Astrocyte of the cerebellum (primary cell): ENCODE measurements at regions not wholly inside any gene's neighbourhood (a gene's known extent, or its start where the extent isn't known, plus 50 kb on each side); places are given as distances from the start of the nearest gene placed in this dataset.
"Not testable (repeated sequence)": the region's sequence is repeated elsewhere in the genome, so short reads cannot be mapped to it uniquely, and the experiment has no call there.

Experiments used
- DNase-seq: peaks from one replicate; pipeline ENCODE4 v3.0.0-alpha.2; 2011; ENCODE audit warnings: low read depth
- H3K4me3 ChIP-seq: 2 replicates; pipeline ENCODE4 v1.5.1; 2011; ENCODE audit warnings: mild to moderate bottlenecking, low read depth, low read length, moderate library complexity
- CTCF ChIP-seq: IDR thresholded peaks from 2 replicates; pipeline ENCODE4 v1.5.1; 2012; ENCODE audit warnings: low read length, low read depth, moderate library complexity, mild to moderate bottlenecking; ENCODE audit errors: missing control alignments
- in situ Hi-C: cut with HindIII; loops from 2 replicates; pipeline ENCODE4 v1.10.0; 2017; ENCODE audit warnings: low sequenced_read_pairs

GRCh38 chr11:106523921-106524320 is 446.5 kb downstream of the AASDHPPT start:
- H3K4me3 ChIP-seq, result no peak overlapping the region
- in situ Hi-C loops, result no loop called here
- TF ChIP-seq CTCF, result no peak
- DNase-seq, result no peak

GRCh38 chr11:106524436-106524835 is 447.0 kb downstream of the AASDHPPT start:
- in situ Hi-C loops, result no loop called here
- no peak for DNase-seq
- H3K4me3 ChIP-seq, result no peak overlapping the region
- no peak for TF ChIP-seq CTCF

GRCh38 chr11:106531648-106532047 is 454.2 kb downstream of the AASDHPPT start:
- H3K4me3 ChIP-seq, DNase-seq, in situ Hi-C loops: not testable (repeated sequence)

- DNase-seq, result no peak
- no peak for TF ChIP-seq CTCF
- H3K4me3 ChIP-seq, result no peak overlapping the region
- in situ Hi-C loops, result no loop called here
Observed at GRCh38 chr11:106533046-106533445, 455.6 kb downstream of the AASDHPPT start.

GRCh38 chr11:106540001-106540400 is 462.5 kb downstream of the AASDHPPT start:
- TF ChIP-seq CTCF, result no peak
- no peak overlapping the region for H3K4me3 ChIP-seq
- in situ Hi-C loops, result no loop called here
- DNase-seq, result no peak

- no peak overlapping the region for H3K4me3 ChIP-seq
- TF ChIP-seq CTCF, result no peak
- DNase-seq, result no peak
- in situ Hi-C loops, result no loop called here
Observed at GRCh38 chr11:106548406-106548805, 469.9 kb downstream of the GUCY1A2 start.

- H3K4me3 ChIP-seq, result no peak overlapping the region
- TF ChIP-seq CTCF, result no peak
- in situ Hi-C loops, result no loop called here
- DNase-seq, result no peak
Observed at GRCh38 chr11:106551744-106552673, 466.3 kb downstream of the GUCY1A2 start.
